GM23338 (cell line): ENCODE measurements at regions not wholly inside any gene's neighbourhood (a gene's known extent, or its start where the extent isn't known, plus 50 kb on each side); places are given as distances from the start of the nearest gene placed in this dataset.
A peak's percentile ranks its signal among the peaks of the same experiment; 100 is the strongest.

Source experiments
- ATAC-seq: fragments of 200-7000 bp; cut with Tn5 transposase; 3 replicates; pipeline ENCODE4 v1.9.1; 2020
- DNase-seq: peaks from one replicate; pipeline ENCODE4 v3.0.0-alpha.2; 2015; ENCODE audit warnings: low spot score
- H2AFZ ChIP-seq: fragments of 200-600 bp; sonication (generic); 2 replicates; pipeline ENCODE4 v1.8.0; 2016; ENCODE audit warnings: antibody characterized with exemption, mild to moderate bottlenecking, moderate library complexity
- H3F3A ChIP-seq: fragments of 200-600 bp; sonication (generic); replicated peaks from 2 replicates; pipeline ENCODE4 v1.8.0; 2017; ENCODE audit warnings: antibody characterized with exemption, mixed run types, low read depth
- H3K27ac ChIP-seq: fragments of 200-600 bp; sonication (generic); 2 replicates; pipeline ENCODE4 v1.6.1; 2016; ENCODE audit warnings: low read depth
- H3K27me3 ChIP-seq: fragments of 200-600 bp; sonication (generic); 2 replicates; pipeline ENCODE4 v1.8.0; 2016; ENCODE audit warnings: mild to moderate bottlenecking, mixed run types, moderate library complexity; ENCODE audit not compliant: insufficient read depth
- H3K36me3 ChIP-seq: fragments of 200-600 bp; sonication (generic); 2 replicates; pipeline ENCODE4 v1.8.0; 2016; ENCODE audit warnings: mild to moderate bottlenecking; ENCODE audit not compliant: insufficient read depth
- H3K4me1 ChIP-seq: fragments of 200-600 bp; sonication (generic); 2 replicates; pipeline ENCODE4 v1.8.0; 2016; ENCODE audit warnings: mild to moderate bottlenecking, moderate library complexity; ENCODE audit not compliant: insufficient read depth
- H3K4me2 ChIP-seq: fragments of 200-600 bp; sonication (generic); 2 replicates; pipeline ENCODE4 v1.7.1; 2017; ENCODE audit warnings: mixed run types
- H3K4me3 ChIP-seq: fragments of 200-600 bp; sonication (generic); 2 replicates; pipeline ENCODE4 v1.6.1; 2016; ENCODE audit warnings: mixed run types
- H3K79me2 ChIP-seq: fragments of 200-600 bp; sonication (generic); replicated peaks from 2 replicates; pipeline ENCODE4 v1.8.0; 2017; ENCODE audit warnings: mild to moderate bottlenecking; ENCODE audit not compliant: insufficient read depth
- H3K9me2 ChIP-seq: fragments of 200-600 bp; sonication (generic); 2 replicates; pipeline ENCODE4 v1.8.0; 2017; ENCODE audit not compliant: insufficient read depth
- H4K20me1 ChIP-seq: fragments of 200-600 bp; sonication (generic); replicated peaks from 2 replicates; pipeline ENCODE4 v1.8.0; 2017; ENCODE audit warnings: mild to moderate bottlenecking; ENCODE audit not compliant: insufficient read depth
- H3K27ac Mint-ChIP-seq: 2 replicates; pipeline ENCODE4 v1.8.0; 2020; ENCODE audit warnings: inconsistent platforms, mild to moderate bottlenecking, moderate library complexity, mixed read lengths
- H3K27me3 Mint-ChIP-seq: 3 replicates; pipeline ENCODE4 v1.8.0; 2022; ENCODE audit warnings: low read depth, mild to moderate bottlenecking, moderate library complexity, mixed read lengths, inconsistent platforms; ENCODE audit not compliant: insufficient read depth, poor library complexity
- H3K36me3 Mint-ChIP-seq: 3 replicates; pipeline ENCODE4 v1.8.0; 2021; ENCODE audit warnings: low read depth, mild to moderate bottlenecking, inconsistent platforms, moderate library complexity, mixed read lengths
- H3K4me1 Mint-ChIP-seq: 3 replicates; pipeline ENCODE4 v1.8.0; 2020; ENCODE audit warnings: mild to moderate bottlenecking, inconsistent platforms, mixed read lengths
- H3K4me3 Mint-ChIP-seq: 3 replicates; pipeline ENCODE4 v1.8.0; 2021; ENCODE audit warnings: moderate library complexity, mild to moderate bottlenecking, inconsistent platforms, mixed read lengths
- H3K9me3 Mint-ChIP-seq: 3 replicates; pipeline ENCODE4 v1.8.0; 2020; ENCODE audit warnings: moderate library complexity, mild to moderate bottlenecking, inconsistent platforms, mixed read lengths
- CREB1 ChIP-seq: fragments of 250-450 bp; sonication (Bioruptor Pico); IDR thresholded peaks from 2 replicates; pipeline ENCODE4 v1.5.0; 2020; ENCODE audit warnings: low read depth, mild to moderate bottlenecking, moderate library complexity
- EZH2phosphoT487 ChIP-seq: fragments of 200-600 bp; sonication (generic); IDR thresholded peaks from one replicate; pipeline ENCODE4 v1.8.1; 2018; ENCODE audit warnings: antibody characterized with exemption; ENCODE audit not compliant: unreplicated experiment
- NANOG ChIP-seq: IDR thresholded peaks from 2 replicates; pipeline ENCODE4 v1.6.1; 2016; ENCODE audit warnings: antibody characterized with exemption, borderline replicate concordance
- STAT1 ChIP-seq: IDR thresholded peaks from one replicate; pipeline ENCODE4 v1.6.1; 2016; ENCODE audit warnings: antibody characterized with exemption; ENCODE audit not compliant: unreplicated experiment
- ZNF114 ChIP-seq: fragments of 250-450 bp; sonication (Bioruptor Pico); IDR thresholded peaks from 2 replicates; pipeline ENCODE4 v1.5.0; 2020; ENCODE audit warnings: mild to moderate bottlenecking, moderate library complexity
- ZNF331 ChIP-seq: fragments of 250-450 bp; sonication (Bioruptor Pico); IDR thresholded peaks from 2 replicates; pipeline ENCODE4 v1.5.0; 2020; ENCODE audit warnings: low read depth, mild to moderate bottlenecking, moderate library complexity
- ZNF462 ChIP-seq: fragments of 250-450 bp; sonication (Bioruptor Pico); IDR thresholded peaks from 2 replicates; pipeline ENCODE4 v1.5.0; 2020; ENCODE audit warnings: mild to moderate bottlenecking, moderate library complexity
- TF ChIP-seq, protein P1 (sequence below): IDR thresholded peaks from 2 replicates; pipeline ENCODE4 v1.6.1; 2016; ENCODE audit warnings: antibody characterized with exemption
- TF ChIP-seq, protein P2 (sequence below), 2 experiments: fragments of 200-600 bp in 1 of 2; sonication (generic) in 1 of 2; conservative IDR thresholded peaks; 2 replicates each; pipeline versions ENCODE4 v1.5.1 to v1.6.1; 2016 to 2017; ENCODE audit warnings: antibody characterized with exemption in 2 of 2, low read depth in 2 of 2, mild to moderate bottlenecking in 2 of 2, moderate library complexity in 1 of 2

GRCh38 chr1:79797487-79797886, 791.0 kb upstream of the ADGRL4 start:
- Mint-ChIP-seq H3K27ac (no peak overlapping the region), H3K36me3 (peaks cover 5% of the 10 kb centered on the region; the same call in 1 of the 3 replicates), H3K27me3 (no peaks in the 10 kb centered on the region), H3K9me3 (peaks cover 15% of the 10 kb centered on the region; the same call in 2 of the 3 replicates), H3K4me3 (no peak overlapping the region), H3K4me1 (no peaks in the 10 kb centered on the region)
- no peaks in the 10 kb centered on the region for H3K36me3 ChIP-seq
- no peaks in the 10 kb centered on the region for H3K4me1 ChIP-seq
- no peaks in the 10 kb centered on the region for H3F3A ChIP-seq
- H4K20me1 ChIP-seq, result no peaks in the 10 kb centered on the region
- ATAC-seq (no peak), DNase-seq (peak; percentile 29)
- no peaks in the 10 kb centered on the region for H3K79me2 ChIP-seq
- no peak overlapping the region for H3K4me3 ChIP-seq
- H3K27ac ChIP-seq, result no peak overlapping the region
- no peaks in the 10 kb centered on the region for H3K27me3 ChIP-seq
- TF ChIP-seq, protein P1, sequence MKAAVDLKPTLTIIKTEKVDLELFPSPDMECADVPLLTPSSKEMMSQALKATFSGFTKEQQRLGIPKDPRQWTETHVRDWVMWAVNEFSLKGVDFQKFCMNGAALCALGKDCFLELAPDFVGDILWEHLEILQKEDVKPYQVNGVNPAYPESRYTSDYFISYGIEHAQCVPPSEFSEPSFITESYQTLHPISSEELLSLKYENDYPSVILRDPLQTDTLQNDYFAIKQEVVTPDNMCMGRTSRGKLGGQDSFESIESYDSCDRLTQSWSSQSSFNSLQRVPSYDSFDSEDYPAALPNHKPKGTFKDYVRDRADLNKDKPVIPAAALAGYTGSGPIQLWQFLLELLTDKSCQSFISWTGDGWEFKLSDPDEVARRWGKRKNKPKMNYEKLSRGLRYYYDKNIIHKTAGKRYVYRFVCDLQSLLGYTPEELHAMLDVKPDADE, result no peak
- peak; percentile 39; the same call in 1 of the 2 replicates for TF ChIP-seq CREB1 (CRISPR knock-in tag)
- TF ChIP-seq ZNF462 (CRISPR knock-in tag), result no peak
- TF ChIP-seq ZNF331 (CRISPR knock-in tag), result no peak
- TF ChIP-seq STAT1, result no peak
- H3K4me2 ChIP-seq, result no peak overlapping the region
- H3K9me2 ChIP-seq, result no peaks in the 10 kb centered on the region
- H2AFZ ChIP-seq, result no peak overlapping the region

GRCh38 chr1:79796434-79796833, 789.9 kb upstream of the ADGRL4 start:
- no peaks in the 10 kb centered on the region for H3K36me3 ChIP-seq
- H3K9me3 Mint-ChIP-seq, result peaks cover 15% of the 10 kb centered on the region; the same call in 2 of the 3 replicates
- H3K4me3 Mint-ChIP-seq, result no peak overlapping the region
- DNase-seq (no peak), ATAC-seq (no peak)
- no peaks in the 10 kb centered on the region for H3K4me1 Mint-ChIP-seq
- no peaks in the 10 kb centered on the region for H3F3A ChIP-seq
- H3K27ac ChIP-seq, result no peak overlapping the region
- H3K27me3 Mint-ChIP-seq, result no peaks in the 10 kb centered on the region
- H3K9me2 ChIP-seq, result no peaks in the 10 kb centered on the region; the same call in 1 of the 2 replicates
- H3K4me3 ChIP-seq, result no peak overlapping the region
- H3K4me1 ChIP-seq, result no peaks in the 10 kb centered on the region
- no peak overlapping the region for H3K27ac Mint-ChIP-seq
- H4K20me1 ChIP-seq, result no peaks in the 10 kb centered on the region
- no peaks in the 10 kb centered on the region for H3K79me2 ChIP-seq
- no peak overlapping the region for H2AFZ ChIP-seq
- H3K36me3 Mint-ChIP-seq, result peaks cover 5% of the 10 kb centered on the region; the same call in 1 of the 3 replicates
- H3K27me3 ChIP-seq, result no peaks in the 10 kb centered on the region
- H3K4me2 ChIP-seq, result no peak overlapping the region
- no peak for TF ChIP-seq STAT1
- no peak for TF ChIP-seq ZNF331 (CRISPR knock-in tag)
- TF ChIP-seq, protein P2, sequence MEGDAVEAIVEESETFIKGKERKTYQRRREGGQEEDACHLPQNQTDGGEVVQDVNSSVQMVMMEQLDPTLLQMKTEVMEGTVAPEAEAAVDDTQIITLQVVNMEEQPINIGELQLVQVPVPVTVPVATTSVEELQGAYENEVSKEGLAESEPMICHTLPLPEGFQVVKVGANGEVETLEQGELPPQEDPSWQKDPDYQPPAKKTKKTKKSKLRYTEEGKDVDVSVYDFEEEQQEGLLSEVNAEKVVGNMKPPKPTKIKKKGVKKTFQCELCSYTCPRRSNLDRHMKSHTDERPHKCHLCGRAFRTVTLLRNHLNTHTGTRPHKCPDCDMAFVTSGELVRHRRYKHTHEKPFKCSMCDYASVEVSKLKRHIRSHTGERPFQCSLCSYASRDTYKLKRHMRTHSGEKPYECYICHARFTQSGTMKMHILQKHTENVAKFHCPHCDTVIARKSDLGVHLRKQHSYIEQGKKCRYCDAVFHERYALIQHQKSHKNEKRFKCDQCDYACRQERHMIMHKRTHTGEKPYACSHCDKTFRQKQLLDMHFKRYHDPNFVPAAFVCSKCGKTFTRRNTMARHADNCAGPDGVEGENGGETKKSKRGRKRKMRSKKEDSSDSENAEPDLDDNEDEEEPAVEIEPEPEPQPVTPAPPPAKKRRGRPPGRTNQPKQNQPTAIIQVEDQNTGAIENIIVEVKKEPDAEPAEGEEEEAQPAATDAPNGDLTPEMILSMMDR (conservative IDR thresholded peaks at IDR 0.05; ENCODE audit: low read depth in 2 of 2), result no peak
- TF ChIP-seq EZH2phosphoT487, result no peak
- TF ChIP-seq ZNF114, result no peak
- TF ChIP-seq NANOG, result no peak
